Liver (tissue), 3 donors: ENCODE measurements at regions not wholly inside any gene's neighbourhood (a gene's known extent, or its start where the extent isn't known, plus 50 kb on each side); places are given as distances from the start of the nearest gene placed in this dataset.

Source experiments
- FOXA1 ChIP-seq: IDR thresholded peaks from 2 replicates; pipeline ENCODE4 v1.6.1; 2016; ENCODE audit warnings: antibody characterized with exemption
- GABPA ChIP-seq, 2 donors: IDR thresholded peaks in 1 of 2; conservative IDR thresholded peaks in 1 of 2; 2 replicates each; pipeline ENCODE4 v1.6.1; 2016; ENCODE audit warnings: antibody characterized with exemption in 2 of 2, mild to moderate bottlenecking in 1 of 2, moderate library complexity in 1 of 2
- JUND ChIP-seq, 2 donors: IDR thresholded peaks; 2 replicates each; pipeline ENCODE4 v1.6.1; 2016; ENCODE audit warnings: antibody characterized with exemption in 2 of 2
- RAD21 ChIP-seq, 2 donors: IDR thresholded peaks; 2 replicates each; pipeline ENCODE4 v1.6.1; 2016; ENCODE audit warnings: antibody characterized with exemption in 2 of 2, mild to moderate bottlenecking in 2 of 2
- TAF1 ChIP-seq: conservative IDR thresholded peaks from 2 replicates; pipeline ENCODE4 v1.6.1; 2016; ENCODE audit warnings: antibody characterized with exemption, mild to moderate bottlenecking
- TF ChIP-seq, protein P1 (sequence below): fragments of 150-350 bp; IDR thresholded peaks from 2 replicates; pipeline ENCODE4 v1.5.1; 2017; ENCODE audit warnings: improper control_type of control experiment, low read depth, low read length; ENCODE audit not compliant: missing input control
- TF ChIP-seq, protein P2 (sequence below): IDR thresholded peaks from 2 replicates; pipeline ENCODE4 v1.6.1; 2016; ENCODE audit warnings: antibody characterized with exemption, mild to moderate bottlenecking
- donor health status: healthy.
- donor health status: healthy.

DNA sequence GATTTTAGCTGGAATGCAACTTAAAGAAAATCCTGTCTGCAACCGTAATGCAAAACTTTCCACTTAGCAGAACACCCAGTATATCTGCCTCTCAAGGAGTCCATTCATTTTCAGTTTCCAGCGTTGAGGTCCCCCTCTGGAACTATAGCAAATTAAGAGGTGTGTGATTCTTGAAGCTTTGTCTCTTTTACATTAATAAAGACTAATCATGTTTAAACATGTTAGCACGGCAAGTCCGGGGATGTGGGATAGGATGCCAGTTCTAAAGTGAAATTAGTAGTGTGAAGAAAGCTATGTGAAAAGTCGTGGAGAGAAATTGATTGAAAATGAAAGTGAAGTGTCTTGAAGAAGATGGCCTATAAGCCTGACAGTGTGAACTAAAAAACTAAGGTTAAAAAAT lies 429.1 kb downstream of the NR2F1-AS1 start:
- TF ChIP-seq RAD21 (IDR thresholded peaks at IDR 0.05), result no peak
- TF ChIP-seq, protein P1, sequence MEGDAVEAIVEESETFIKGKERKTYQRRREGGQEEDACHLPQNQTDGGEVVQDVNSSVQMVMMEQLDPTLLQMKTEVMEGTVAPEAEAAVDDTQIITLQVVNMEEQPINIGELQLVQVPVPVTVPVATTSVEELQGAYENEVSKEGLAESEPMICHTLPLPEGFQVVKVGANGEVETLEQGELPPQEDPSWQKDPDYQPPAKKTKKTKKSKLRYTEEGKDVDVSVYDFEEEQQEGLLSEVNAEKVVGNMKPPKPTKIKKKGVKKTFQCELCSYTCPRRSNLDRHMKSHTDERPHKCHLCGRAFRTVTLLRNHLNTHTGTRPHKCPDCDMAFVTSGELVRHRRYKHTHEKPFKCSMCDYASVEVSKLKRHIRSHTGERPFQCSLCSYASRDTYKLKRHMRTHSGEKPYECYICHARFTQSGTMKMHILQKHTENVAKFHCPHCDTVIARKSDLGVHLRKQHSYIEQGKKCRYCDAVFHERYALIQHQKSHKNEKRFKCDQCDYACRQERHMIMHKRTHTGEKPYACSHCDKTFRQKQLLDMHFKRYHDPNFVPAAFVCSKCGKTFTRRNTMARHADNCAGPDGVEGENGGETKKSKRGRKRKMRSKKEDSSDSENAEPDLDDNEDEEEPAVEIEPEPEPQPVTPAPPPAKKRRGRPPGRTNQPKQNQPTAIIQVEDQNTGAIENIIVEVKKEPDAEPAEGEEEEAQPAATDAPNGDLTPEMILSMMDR, result no peak
- TF ChIP-seq GABPA (IDR thresholded peaks at IDR 0.05 in 1 of 2, conservative IDR thresholded peaks at IDR 0.05 in 1 of 2), result no peak
- no peak for TF ChIP-seq FOXA1
- no peak for TF ChIP-seq TAF1
- TF ChIP-seq, protein P2, sequence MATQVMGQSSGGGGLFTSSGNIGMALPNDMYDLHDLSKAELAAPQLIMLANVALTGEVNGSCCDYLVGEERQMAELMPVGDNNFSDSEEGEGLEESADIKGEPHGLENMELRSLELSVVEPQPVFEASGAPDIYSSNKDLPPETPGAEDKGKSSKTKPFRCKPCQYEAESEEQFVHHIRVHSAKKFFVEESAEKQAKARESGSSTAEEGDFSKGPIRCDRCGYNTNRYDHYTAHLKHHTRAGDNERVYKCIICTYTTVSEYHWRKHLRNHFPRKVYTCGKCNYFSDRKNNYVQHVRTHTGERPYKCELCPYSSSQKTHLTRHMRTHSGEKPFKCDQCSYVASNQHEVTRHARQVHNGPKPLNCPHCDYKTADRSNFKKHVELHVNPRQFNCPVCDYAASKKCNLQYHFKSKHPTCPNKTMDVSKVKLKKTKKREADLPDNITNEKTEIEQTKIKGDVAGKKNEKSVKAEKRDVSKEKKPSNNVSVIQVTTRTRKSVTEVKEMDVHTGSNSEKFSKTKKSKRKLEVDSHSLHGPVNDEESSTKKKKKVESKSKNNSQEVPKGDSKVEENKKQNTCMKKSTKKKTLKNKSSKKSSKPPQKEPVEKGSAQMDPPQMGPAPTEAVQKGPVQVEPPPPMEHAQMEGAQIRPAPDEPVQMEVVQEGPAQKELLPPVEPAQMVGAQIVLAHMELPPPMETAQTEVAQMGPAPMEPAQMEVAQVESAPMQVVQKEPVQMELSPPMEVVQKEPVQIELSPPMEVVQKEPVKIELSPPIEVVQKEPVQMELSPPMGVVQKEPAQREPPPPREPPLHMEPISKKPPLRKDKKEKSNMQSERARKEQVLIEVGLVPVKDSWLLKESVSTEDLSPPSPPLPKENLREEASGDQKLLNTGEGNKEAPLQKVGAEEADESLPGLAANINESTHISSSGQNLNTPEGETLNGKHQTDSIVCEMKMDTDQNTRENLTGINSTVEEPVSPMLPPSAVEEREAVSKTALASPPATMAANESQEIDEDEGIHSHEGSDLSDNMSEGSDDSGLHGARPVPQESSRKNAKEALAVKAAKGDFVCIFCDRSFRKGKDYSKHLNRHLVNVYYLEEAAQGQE, result no peak
- TF ChIP-seq JUND (IDR thresholded peaks at IDR 0.05), result no peak
